Calu3 (cell line): ENCODE measurements at regions not wholly inside any gene's neighbourhood (a gene's known extent, or its start where the extent isn't known, plus 50 kb on each side); places are given as distances from the start of the nearest gene placed in this dataset.

Experiments
- BruUV-seq: library from RNA; stranded (reverse); fragments of 400-500 nt; replicated peaks from 2 replicates; lab custom pipeline; 2021; lab: Mats Ljungman, UMichigan
- CTCF ChIA-PET: fragments of 300-600 bp; sonication (Branson Sonifier 250); formaldehyde crosslinking; loops from one replicate; lab custom pipeline; 2022; ENCODE audit warnings: antibody characterized with exemption; lab: Charles Lee
- DNase-seq: peaks from one replicate; pipeline ENCODE4 v3.0.0; 2022
- H3K27ac Mint-ChIP-seq: one replicate; pipeline ENCODE4 v1.8.0; 2022; ENCODE audit warnings: mixed read lengths; ENCODE audit not compliant: unreplicated experiment
- H3K27me3 Mint-ChIP-seq: one replicate; pipeline ENCODE4 v1.8.0; 2022; ENCODE audit warnings: mixed read lengths; ENCODE audit not compliant: unreplicated experiment
- H3K36me3 Mint-ChIP-seq: one replicate; pipeline ENCODE4 v1.8.0; 2022; ENCODE audit warnings: mild to moderate bottlenecking, moderate library complexity, mixed read lengths; ENCODE audit not compliant: insufficient read depth, unreplicated experiment
- H3K4me1 Mint-ChIP-seq: one replicate; pipeline ENCODE4 v1.8.0; 2022; ENCODE audit warnings: mild to moderate bottlenecking, low read depth, mixed read lengths; ENCODE audit not compliant: unreplicated experiment
- H3K4me3 Mint-ChIP-seq: one replicate; pipeline ENCODE4 v1.8.0; 2022; ENCODE audit warnings: mild to moderate bottlenecking, low read depth, moderate library complexity, mixed read lengths; ENCODE audit not compliant: unreplicated experiment
- H3K9me3 Mint-ChIP-seq: one replicate; pipeline ENCODE4 v1.8.0; 2022; ENCODE audit warnings: low read depth, mixed read lengths; ENCODE audit not compliant: unreplicated experiment
- CTCF ChIP-seq: fragments of 200-600 bp; IDR thresholded peaks from one replicate; pipeline ENCODE4 v1.8.0; 2022; ENCODE audit warnings: antibody characterized with exemption; ENCODE audit not compliant: unreplicated experiment
- intact Hi-C: fragments of 100-400 bp; cut with micrococcal nuclease; formaldehyde crosslinking; loops from one replicate; pipeline ENCODE4 v1.10.0; 2022; ENCODE audit not compliant: unreplicated experiment

GRCh38 chr10:36171953-36172940 is 530.2 kb upstream of the FZD8 start:
- H3K4me3 Mint-ChIP-seq, result no peak overlapping the region
- no peaks in the 10 kb centered on the region for H3K4me1 Mint-ChIP-seq

GRCh38 chr10:36171556-36171952 is 529.5 kb upstream of the FZD8 start:
- intact Hi-C loops, result no loop called here
- no peak for TF ChIP-seq CTCF
- no peak overlapping the region for H3K27ac Mint-ChIP-seq
- H3K27me3 Mint-ChIP-seq, result no peaks in the 10 kb centered on the region
- no peaks in the 10 kb centered on the region for H3K36me3 Mint-ChIP-seq
- no peak overlapping the region for H3K4me3 Mint-ChIP-seq
- CTCF ChIA-PET, result no interaction called here
- no peak for DNase-seq
- peaks cover 15% of the 10 kb centered on the region for H3K9me3 Mint-ChIP-seq
- no peaks in the 10 kb centered on the region for H3K4me1 Mint-ChIP-seq
- no TSS peak for BruUV-seq

More at GRCh38 chr10:36171953-36172940, 530.2 kb upstream of the FZD8 start:
- intact Hi-C loops, result no loop called here
- no peak for DNase-seq
- CTCF ChIA-PET, result no interaction called here
- Mint-ChIP-seq H3K27ac (no peak overlapping the region), H3K27me3 (no peaks in the 10 kb centered on the region), H3K9me3 (peaks cover 12% of the 10 kb centered on the region), H3K36me3 (no peaks in the 10 kb centered on the region)
- no peak for TF ChIP-seq CTCF
- BruUV-seq, result no TSS peak

- Mint-ChIP-seq H3K9me3 (peaks cover 14% of the 10 kb centered on the region), H3K27me3 (no peaks in the 10 kb centered on the region), H3K36me3 (no peaks in the 10 kb centered on the region), H3K4me3 (no peak overlapping the region), H3K27ac (no peak overlapping the region), H3K4me1 (no peaks in the 10 kb centered on the region)
- DNase-seq, result no peak
- intact Hi-C loops, result no loop called here
- no peak for TF ChIP-seq CTCF
- no TSS peak for BruUV-seq
- CTCF ChIA-PET, result no interaction called here
These were observed 528.9 kb upstream of the FZD8 start for GRCh38 chr10:36170943-36171501.

GRCh38 chr10:36170142-36170719 is 528.1 kb upstream of the FZD8 start:
- Mint-ChIP-seq H3K4me3 (no peak overlapping the region), H3K9me3 (peaks cover 14% of the 10 kb centered on the region), H3K27me3 (no peaks in the 10 kb centered on the region), H3K27ac (no peak overlapping the region), H3K36me3 (no peaks in the 10 kb centered on the region), H3K4me1 (no peaks in the 10 kb centered on the region)
- intact Hi-C loops, result no loop called here
- DNase-seq, result no peak
- BruUV-seq, result no TSS peak
- TF ChIP-seq CTCF, result no peak
- CTCF ChIA-PET, result no interaction called here
